Astrocyte (in vitro differentiated cells and primary cell): ENCODE measurements at regions not wholly inside any gene's neighbourhood (a gene's known extent, or its start where the extent isn't known, plus 50 kb on each side); places are given as distances from the start of the nearest gene placed in this dataset.
"Not testable (repeated sequence)": the region's sequence is repeated elsewhere in the genome, so short reads cannot be mapped to it uniquely, and the experiment has no call there.

ENCODE experiments used
- DNase-seq: peaks from one replicate; pipeline ENCODE4 v3.0.0-alpha.2; 2010; ENCODE audit warnings: low read depth
- FAIRE-seq: peaks from 2 replicates; lab custom pipeline; 2011; peaks lifted over from hg19 to GRCh38; lab: Jason Lieb, UNC
- H2AFZ ChIP-seq: 2 replicates; pipeline ENCODE4 v1.6.0; 2012; ENCODE audit warnings: low read depth, low read length, inconsistent platforms
- H3K27ac ChIP-seq: 2 replicates; pipeline ENCODE4 v1.5.1; 2011; ENCODE audit warnings: low read depth, low read length, inconsistent platforms
- H3K27me3 ChIP-seq: 2 replicates; pipeline ENCODE4 v1.6.0; 2011; ENCODE audit warnings: low read length, inconsistent platforms; ENCODE audit not compliant: insufficient read depth
- H3K36me3 ChIP-seq: 2 replicates; pipeline ENCODE4 v1.5.1; 2011; ENCODE audit warnings: low read length, inconsistent platforms; ENCODE audit not compliant: insufficient read depth
- H3K4me1 ChIP-seq: 2 replicates; pipeline ENCODE4 v1.5.1; 2011; ENCODE audit warnings: low read length, inconsistent platforms; ENCODE audit not compliant: insufficient read depth
- H3K4me2 ChIP-seq: 2 replicates; pipeline ENCODE4 v1.6.0; 2012; ENCODE audit warnings: low read length, inconsistent platforms
- H3K4me3 ChIP-seq: 2 replicates; pipeline ENCODE4 v1.5.1; 2011; ENCODE audit warnings: low read depth, mild to moderate bottlenecking, low read length, inconsistent platforms; ENCODE audit not compliant: insufficient read depth
- H3K79me2 ChIP-seq: 2 replicates; pipeline ENCODE4 v1.6.0; 2012; ENCODE audit warnings: mild to moderate bottlenecking, low read length, inconsistent platforms; ENCODE audit not compliant: insufficient read depth
- H3K9ac ChIP-seq: 2 replicates; pipeline ENCODE4 v1.6.0; 2012; ENCODE audit warnings: mild to moderate bottlenecking, low read length, inconsistent platforms
- H3K9me3 ChIP-seq: 2 replicates; pipeline ENCODE4 v1.5.1; 2012; ENCODE audit warnings: low read depth, mild to moderate bottlenecking, low read length, inconsistent platforms; ENCODE audit not compliant: insufficient read depth
- H4K20me1 ChIP-seq: 2 replicates; pipeline ENCODE4 v1.6.0; 2012; ENCODE audit warnings: low read length, inconsistent platforms; ENCODE audit not compliant: insufficient read depth
- H3K27ac Mint-ChIP-seq: one replicate; pipeline ENCODE4 v1.8.0; 2021; ENCODE audit warnings: mild to moderate bottlenecking, mixed read lengths; ENCODE audit not compliant: unreplicated experiment
- H3K27me3 Mint-ChIP-seq: one replicate; pipeline ENCODE4 v1.8.0; 2021; ENCODE audit warnings: low read depth, mixed read lengths; ENCODE audit not compliant: unreplicated experiment
- H3K36me3 Mint-ChIP-seq: one replicate; pipeline ENCODE4 v1.8.0; 2021; ENCODE audit warnings: low read depth, mixed read lengths; ENCODE audit not compliant: unreplicated experiment
- H3K4me1 Mint-ChIP-seq: one replicate; pipeline ENCODE4 v1.8.0; 2021; ENCODE audit warnings: low read depth, mixed read lengths; ENCODE audit not compliant: unreplicated experiment
- H3K4me3 Mint-ChIP-seq: one replicate; pipeline ENCODE4 v1.8.0; 2021; ENCODE audit warnings: mild to moderate bottlenecking, moderate library complexity, mixed read lengths; ENCODE audit not compliant: unreplicated experiment
- H3K9me3 Mint-ChIP-seq: one replicate; pipeline ENCODE4 v1.8.0; 2021; ENCODE audit warnings: mild to moderate bottlenecking, mixed read lengths; ENCODE audit not compliant: unreplicated experiment
- CTCF ChIP-seq: IDR thresholded peaks from 2 replicates; pipeline ENCODE4 v1.5.1; 2011; ENCODE audit warnings: low read depth, mild to moderate bottlenecking, inconsistent platforms, low read length, moderate library complexity; ENCODE audit not compliant: insufficient read depth
- EZH2 ChIP-seq: IDR thresholded peaks from 2 replicates; pipeline ENCODE4 v1.6.1; 2012; ENCODE audit warnings: mild to moderate bottlenecking, low read length, inconsistent platforms; ENCODE audit not compliant: insufficient read depth

DNA sequence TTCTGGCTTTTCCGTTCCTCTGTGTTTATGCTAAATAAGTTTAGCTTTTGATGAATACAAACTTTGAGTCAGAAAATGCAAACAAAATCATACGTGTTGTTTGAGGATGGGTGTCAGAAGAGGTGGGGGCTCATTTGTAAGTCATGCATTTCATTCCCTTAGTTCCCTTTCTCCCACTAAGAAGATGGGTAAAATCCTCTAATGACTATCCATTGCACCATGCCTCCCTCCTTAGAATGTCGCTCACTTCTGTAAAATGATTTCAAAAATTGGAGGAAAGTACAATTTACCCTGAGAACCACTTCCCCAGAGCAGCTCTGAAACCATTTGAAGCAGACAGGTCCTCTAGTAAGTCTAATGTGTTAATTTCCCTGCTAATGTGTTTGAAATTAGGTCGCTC lies 629.6 kb upstream of the VRK2 start:
- H4K20me1 ChIP-seq, result no peaks in the 10 kb centered on the region
- no peaks in the 10 kb centered on the region for H3K4me1 ChIP-seq
- Mint-ChIP-seq H3K9me3 (peaks cover 4% of the 10 kb centered on the region), H3K27ac (no peak overlapping the region), H3K4me3 (no peak overlapping the region), H3K36me3 (no peaks in the 10 kb centered on the region), H3K4me1 (no peaks in the 10 kb centered on the region), H3K27me3 (no peaks in the 10 kb centered on the region)
- no peak overlapping the region for H3K4me2 ChIP-seq
- DNase-seq (no peak), FAIRE-seq (no peak)
- H3K27ac ChIP-seq, result no peak overlapping the region
- no peak overlapping the region for H3K9ac ChIP-seq
- no peaks in the 10 kb centered on the region for H3K36me3 ChIP-seq
- TF ChIP-seq EZH2, result no peak
- TF ChIP-seq CTCF, result no peak
- H3K79me2 ChIP-seq, result no peaks in the 10 kb centered on the region
- H2AFZ ChIP-seq, result no peak overlapping the region
- no peaks in the 10 kb centered on the region for H3K27me3 ChIP-seq
- H3K9me3 ChIP-seq, result no peaks in the 10 kb centered on the region
- H3K4me3 ChIP-seq, result no peak overlapping the region

- H3K4me3 Mint-ChIP-seq, H3K27ac Mint-ChIP-seq, H3K4me3 ChIP-seq: not testable (repeated sequence)
Observed at GRCh38 chr2:57418859-57419346, 627.7 kb upstream of the VRK2 start.

GRCh38 chr2:57429831-57430230 lies 616.8 kb upstream of the VRK2 start:
- Mint-ChIP-seq H3K9me3 (no peaks in the 10 kb centered on the region), H3K36me3 (no peaks in the 10 kb centered on the region)

More at GRCh38 chr2:57418859-57419346, 627.7 kb upstream of the VRK2 start:
- not testable (repeated sequence) for H3K27ac ChIP-seq, H3K9me3 Mint-ChIP-seq, H3K9me3 ChIP-seq, H3K4me2 ChIP-seq, DNase-seq, H3K27me3 ChIP-seq, H3K4me1 Mint-ChIP-seq, H3K79me2 ChIP-seq, H3K9ac ChIP-seq, H3K27me3 Mint-ChIP-seq, H3K36me3 ChIP-seq, H3K36me3 Mint-ChIP-seq, FAIRE-seq, H4K20me1 ChIP-seq, H2AFZ ChIP-seq, H3K4me1 ChIP-seq

More at GRCh38 chr2:57429831-57430230, 616.8 kb upstream of the VRK2 start:
- Mint-ChIP-seq H3K4me3 (no peak overlapping the region), H3K27me3 (no peaks in the 10 kb centered on the region), H3K27ac (no peak overlapping the region), H3K4me1 (peaks cover 8% of the 10 kb centered on the region)
- Histone ChIP-seq H4K20me1 (no peaks in the 10 kb centered on the region), H3K27me3 (no peaks in the 10 kb centered on the region), H3K4me2 (no peak overlapping the region), H3K9ac (no peak overlapping the region), H3K9me3 (no peaks in the 10 kb centered on the region), H3K4me1 (no peaks in the 10 kb centered on the region), H3K27ac (no peak overlapping the region), H3K79me2 (no peaks in the 10 kb centered on the region), H3K36me3 (no peaks in the 10 kb centered on the region), H3K4me3 (no peak overlapping the region), H2AFZ (no peak overlapping the region)
- FAIRE-seq (no peak), DNase-seq (no peak)
- TF ChIP-seq CTCF (no peak), EZH2 (no peak)
